ENCODE measurements at regions not wholly inside any gene's neighbourhood (a gene's known extent, or its start where the extent isn't known, plus 50 kb on each side); places are given as distances from the start of the nearest gene placed in this dataset.

DNA sequence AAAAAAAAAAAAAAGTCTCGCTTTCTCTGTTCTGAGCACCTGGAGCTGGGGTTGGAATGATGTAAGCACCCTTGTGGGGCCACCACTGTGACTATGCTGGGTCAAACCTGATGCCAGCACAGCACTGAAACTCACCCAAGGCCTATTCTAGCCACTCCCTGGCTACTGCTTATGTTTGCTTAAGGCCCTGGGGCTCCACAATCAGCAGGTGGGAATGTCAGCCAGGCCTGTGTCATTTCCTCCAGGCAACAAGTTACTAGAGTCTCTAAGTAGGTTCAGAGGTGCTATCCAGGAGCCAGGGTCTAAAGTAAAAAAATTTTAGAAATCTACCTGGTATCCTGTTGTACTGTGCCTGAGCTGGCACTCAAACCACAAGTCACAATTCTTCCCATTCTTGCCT lies 1306.8 kb downstream of the STIM2 start:
- no peak for TF ChIP-seq EZH2phosphoT487 (IDR thresholded peaks at IDR 0.05; ENCODE audit: insufficient read depth, low read depth)
- TF ChIP-seq EZH2 (IDR thresholded peaks at IDR 0.05; ENCODE audit: insufficient read depth, poor library complexity, severe bottlenecking) = no peak
